MCF 10A (cell line): ENCODE measurements at regions not wholly inside any gene's neighbourhood (a gene's known extent, or its start where the extent isn't known, plus 50 kb on each side); places are given as distances from the start of the nearest gene placed in this dataset.
"Not testable (repeated sequence)": the region's sequence is repeated elsewhere in the genome, so short reads cannot be mapped to it uniquely, and the experiment has no call there.

Experiments
- BruUV-seq: library from RNA; stranded (reverse); fragments of 400-500 nt; replicated peaks from 2 replicates; lab custom pipeline; 2021; lab: Mats Ljungman, UMichigan
- CTCF ChIA-PET: fragments of 300-600 bp; sonication (Branson Sonifier 250); formaldehyde crosslinking; extraction: SDS; loops from one replicate; lab custom pipeline; 2021; ENCODE audit warnings: antibody characterized with exemption, inconsistent platforms; lab: Yijun Ruan, JAX
- POLR2A ChIA-PET: fragments of 300-600, 350-650 bp; sonication (Branson Sonifier 250); formaldehyde crosslinking; extraction: SDS; loops from one replicate; lab custom pipeline; 2020; ENCODE audit warnings: antibody characterized with exemption, inconsistent platforms; lab: Yijun Ruan, JAX
- DNase-seq: peaks from one replicate; pipeline ENCODE4 v3.0.0-alpha.2; 2018; ENCODE audit not compliant: unreplicated experiment
- H3K27ac Mint-ChIP-seq: one replicate; pipeline ENCODE4 v1.8.0; 2022; ENCODE audit warnings: mild to moderate bottlenecking, low read depth, mixed read lengths; ENCODE audit not compliant: unreplicated experiment
- H3K27me3 Mint-ChIP-seq: one replicate; pipeline ENCODE4 v1.8.0; 2022; ENCODE audit warnings: mixed read lengths; ENCODE audit not compliant: insufficient read depth, unreplicated experiment
- H3K36me3 Mint-ChIP-seq: one replicate; pipeline ENCODE4 v1.8.0; 2022; ENCODE audit warnings: mild to moderate bottlenecking, moderate library complexity, mixed read lengths; ENCODE audit not compliant: insufficient read depth, unreplicated experiment
- H3K4me1 Mint-ChIP-seq: one replicate; pipeline ENCODE4 v1.8.0; 2022; ENCODE audit warnings: mixed read lengths; ENCODE audit not compliant: insufficient read depth, unreplicated experiment
- H3K4me3 Mint-ChIP-seq: one replicate; pipeline ENCODE4 v1.8.0; 2022; ENCODE audit warnings: mild to moderate bottlenecking, moderate library complexity, mixed read lengths; ENCODE audit not compliant: unreplicated experiment
- H3K9me3 Mint-ChIP-seq: one replicate; pipeline ENCODE4 v1.8.0; 2022; ENCODE audit warnings: mixed read lengths; ENCODE audit not compliant: unreplicated experiment
- intact Hi-C: fragments of 100-400 bp; cut with micrococcal nuclease; formaldehyde crosslinking; loops from 2 replicates; pipeline ENCODE4 v1.14.1; 2022
- TF ChIP-seq, protein P1 (sequence below): fragments of 200-600 bp; IDR thresholded peaks from one replicate; pipeline ENCODE4 v1.8.0; 2022; ENCODE audit warnings: antibody characterized with exemption, mild to moderate bottlenecking; ENCODE audit not compliant: unreplicated experiment

DNA sequence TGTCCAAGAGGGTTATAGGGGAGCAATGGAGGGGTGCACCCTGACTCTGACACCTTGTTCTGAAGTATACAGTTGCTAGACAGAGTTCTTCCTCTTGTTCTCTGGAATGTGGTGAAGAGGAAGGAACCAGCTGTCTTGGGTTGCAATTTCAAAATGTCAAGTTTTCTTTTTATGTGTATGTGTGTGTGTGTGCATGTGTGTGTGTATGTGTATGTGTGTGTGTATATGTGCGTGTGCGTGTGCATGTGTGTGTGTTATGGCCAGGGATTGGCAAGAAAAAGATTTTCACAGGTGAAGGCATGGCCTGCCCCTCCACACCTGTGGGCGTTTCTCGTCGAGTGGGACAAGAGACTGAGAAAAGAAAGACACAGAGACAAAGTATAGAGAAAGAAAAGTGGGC is 81.6 kb upstream of the ADGRA3 start:
- intact Hi-C loops = no loop called here
- H3K36me3 Mint-ChIP-seq = no peaks in the 10 kb centered on the region
- BruUV-seq = no TSS peak
- no peak overlapping the region for H3K27ac Mint-ChIP-seq
- H3K9me3 Mint-ChIP-seq = no peaks in the 10 kb centered on the region
- no peak for DNase-seq
- POLR2A ChIA-PET = no interaction called here
- TF ChIP-seq, protein P1, sequence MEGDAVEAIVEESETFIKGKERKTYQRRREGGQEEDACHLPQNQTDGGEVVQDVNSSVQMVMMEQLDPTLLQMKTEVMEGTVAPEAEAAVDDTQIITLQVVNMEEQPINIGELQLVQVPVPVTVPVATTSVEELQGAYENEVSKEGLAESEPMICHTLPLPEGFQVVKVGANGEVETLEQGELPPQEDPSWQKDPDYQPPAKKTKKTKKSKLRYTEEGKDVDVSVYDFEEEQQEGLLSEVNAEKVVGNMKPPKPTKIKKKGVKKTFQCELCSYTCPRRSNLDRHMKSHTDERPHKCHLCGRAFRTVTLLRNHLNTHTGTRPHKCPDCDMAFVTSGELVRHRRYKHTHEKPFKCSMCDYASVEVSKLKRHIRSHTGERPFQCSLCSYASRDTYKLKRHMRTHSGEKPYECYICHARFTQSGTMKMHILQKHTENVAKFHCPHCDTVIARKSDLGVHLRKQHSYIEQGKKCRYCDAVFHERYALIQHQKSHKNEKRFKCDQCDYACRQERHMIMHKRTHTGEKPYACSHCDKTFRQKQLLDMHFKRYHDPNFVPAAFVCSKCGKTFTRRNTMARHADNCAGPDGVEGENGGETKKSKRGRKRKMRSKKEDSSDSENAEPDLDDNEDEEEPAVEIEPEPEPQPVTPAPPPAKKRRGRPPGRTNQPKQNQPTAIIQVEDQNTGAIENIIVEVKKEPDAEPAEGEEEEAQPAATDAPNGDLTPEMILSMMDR = no peak
- no peaks in the 10 kb centered on the region for H3K27me3 Mint-ChIP-seq
- no peak overlapping the region for H3K4me3 Mint-ChIP-seq
- no peaks in the 10 kb centered on the region for H3K4me1 Mint-ChIP-seq
- CTCF ChIA-PET = no interaction called here

DNA sequence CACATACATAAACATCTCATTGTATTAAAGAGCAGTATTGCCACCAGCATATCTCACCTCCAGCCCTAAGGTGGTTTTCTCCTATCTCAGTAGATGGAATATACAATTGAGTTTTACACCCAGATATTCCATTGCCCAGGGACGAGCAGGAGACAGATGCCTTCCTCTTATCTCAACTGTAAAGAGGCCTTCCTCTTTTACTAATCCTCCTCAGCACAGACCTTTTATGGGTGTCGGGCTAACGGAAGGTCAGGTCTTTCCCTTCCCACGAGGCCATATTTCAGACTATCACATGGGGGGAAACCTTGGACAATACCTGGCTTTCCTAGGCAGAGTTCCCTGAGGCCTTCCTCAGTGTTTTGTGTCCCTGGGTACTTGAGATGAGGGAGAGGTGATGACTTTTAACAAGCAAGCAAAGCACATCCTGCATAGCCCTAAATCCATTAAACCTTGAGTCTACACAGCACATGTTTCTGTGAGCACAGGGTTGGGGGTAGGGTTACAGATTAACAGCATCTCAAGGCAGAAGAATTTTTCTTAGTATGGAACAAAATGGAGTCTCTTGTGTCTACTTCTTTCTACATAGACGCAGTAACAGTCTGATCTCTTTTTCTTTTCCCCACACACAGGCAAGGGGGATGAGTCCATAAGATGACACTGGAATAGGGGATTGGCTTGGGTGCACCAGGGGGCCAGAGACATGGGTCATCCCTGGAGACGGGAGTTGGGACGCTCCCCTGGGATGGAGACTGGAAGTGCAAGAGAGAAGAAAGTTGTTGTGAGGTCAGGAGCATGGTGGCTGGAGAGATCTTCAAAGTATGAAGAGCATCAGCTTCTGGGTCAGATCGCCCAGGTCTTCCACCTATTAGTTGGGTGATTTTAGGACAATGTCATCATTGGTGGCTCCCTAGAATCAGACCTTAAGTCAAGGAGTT is 82.5 kb upstream of the ADGRA3 start:
- H3K36me3 Mint-ChIP-seq, POLR2A ChIA-PET, H3K9me3 Mint-ChIP-seq, H3K4me1 Mint-ChIP-seq, CTCF ChIA-PET, BruUV-seq, intact Hi-C loops, H3K4me3 Mint-ChIP-seq, H3K27me3 Mint-ChIP-seq, H3K27ac Mint-ChIP-seq, DNase-seq: not testable (repeated sequence)

DNA sequence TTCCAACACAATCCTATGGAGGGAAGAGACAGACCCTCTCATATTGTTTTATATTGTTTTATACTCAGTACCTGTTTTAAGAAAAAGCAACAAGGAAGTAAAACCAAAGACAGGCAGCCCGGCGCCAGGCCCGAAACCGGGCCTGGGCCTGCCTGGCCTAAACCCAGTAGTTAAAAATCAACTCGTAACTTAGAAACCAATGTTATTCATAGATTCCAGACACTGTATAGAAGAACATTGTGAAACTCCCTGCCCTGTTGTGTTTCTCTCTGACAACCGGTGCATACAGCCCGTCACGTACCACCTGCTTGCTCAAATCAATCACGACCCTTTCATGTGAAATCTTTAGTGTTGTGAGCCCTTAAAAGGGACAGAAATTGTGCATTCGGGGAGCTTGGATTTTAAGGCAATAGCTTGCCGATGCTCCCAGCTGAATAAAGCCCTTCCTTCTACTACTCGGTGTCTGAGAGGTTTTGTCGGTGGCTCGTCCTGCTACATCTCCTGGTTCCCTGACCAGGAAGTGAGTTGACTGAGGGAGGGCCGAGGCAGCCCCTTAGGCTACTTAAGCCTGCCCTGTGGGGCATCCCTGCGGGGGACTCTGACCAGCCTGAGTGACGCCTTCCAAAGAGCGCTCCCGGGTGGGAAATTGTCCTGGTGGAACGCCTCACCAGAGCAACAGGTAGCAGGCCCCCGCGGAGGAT is 83.5 kb upstream of the ADGRA3 start:
- POLR2A ChIA-PET = not testable (repeated sequence)

DNA sequence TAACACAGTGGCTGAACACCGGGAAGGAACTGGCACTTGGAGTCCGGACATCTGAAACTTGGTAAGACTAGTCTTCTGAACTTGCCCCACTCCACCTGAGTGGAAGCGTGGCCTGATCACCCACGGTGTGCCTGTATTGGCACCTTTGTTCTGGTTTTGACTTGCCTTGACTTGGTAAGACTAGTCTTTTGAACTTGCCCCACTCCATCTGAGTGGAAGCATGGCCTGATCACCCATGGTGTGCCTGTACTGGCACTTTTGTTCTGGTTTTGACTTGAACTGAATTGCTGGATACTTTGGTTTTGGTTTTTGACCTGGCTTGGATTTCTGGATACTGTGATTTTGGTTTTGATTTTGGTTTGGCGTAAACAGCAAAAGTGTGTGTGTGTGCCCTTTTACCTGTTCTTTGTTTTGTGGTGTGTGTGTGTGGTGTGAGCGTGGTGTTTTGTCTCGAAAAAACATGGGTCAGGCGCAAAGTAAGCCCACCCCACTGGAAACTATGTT is 84.1 kb upstream of the ADGRA3 start:
- DNase-seq, POLR2A ChIA-PET, BruUV-seq, H3K4me1 Mint-ChIP-seq, H3K27ac Mint-ChIP-seq, H3K27me3 Mint-ChIP-seq, intact Hi-C loops, H3K36me3 Mint-ChIP-seq, H3K4me3 Mint-ChIP-seq, H3K9me3 Mint-ChIP-seq: not testable (repeated sequence)
- CTCF ChIA-PET = interaction anchor here (1.6 kb wide), 1 partner anchor 9 kb away, joined by 5 read pairs; no protein-coding TSS in a partner anchor

More for the DNA sequence above, 83.5 kb upstream of the ADGRA3 start:
- H3K4me3 Mint-ChIP-seq, H3K9me3 Mint-ChIP-seq, DNase-seq, H3K27ac Mint-ChIP-seq, H3K36me3 Mint-ChIP-seq, intact Hi-C loops, BruUV-seq, CTCF ChIA-PET, H3K4me1 Mint-ChIP-seq, H3K27me3 Mint-ChIP-seq: not testable (repeated sequence)

DNA sequence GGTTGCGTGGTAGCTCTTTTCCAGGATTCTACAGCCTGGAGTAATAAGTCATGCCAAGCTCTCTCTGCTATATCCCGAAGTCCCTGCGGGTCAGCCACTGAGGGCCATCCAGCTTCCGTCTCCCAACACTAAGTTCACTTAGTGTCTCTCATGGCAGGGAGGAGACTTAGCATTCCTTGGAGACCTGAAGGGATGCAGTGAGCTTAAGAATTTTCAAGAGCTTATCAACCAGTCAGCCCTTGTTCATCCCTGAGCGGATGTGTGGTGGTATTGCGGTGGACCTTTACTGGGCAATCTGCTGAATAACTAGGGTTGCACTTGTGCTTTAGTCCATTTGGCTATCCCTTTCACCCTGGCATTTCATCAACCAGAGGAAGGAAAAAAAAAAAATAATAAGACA is 85.8 kb upstream of the ADGRA3 start:
- H3K36me3 Mint-ChIP-seq, POLR2A ChIA-PET, H3K9me3 Mint-ChIP-seq, H3K27me3 Mint-ChIP-seq, DNase-seq, H3K4me1 Mint-ChIP-seq, intact Hi-C loops, H3K4me3 Mint-ChIP-seq, BruUV-seq, H3K27ac Mint-ChIP-seq: not testable (repeated sequence)
- CTCF ChIA-PET = interaction anchor here (0.7 to 1.5 kb wide), 2 partner anchors 170 to 192 kb away, joined by 3 read pairs; no protein-coding TSS in a partner anchor
